ENCODE measurements at regions not wholly inside any gene's neighbourhood (a gene's known extent, or its start where the extent isn't known, plus 50 kb on each side); places are given as distances from the start of the nearest gene placed in this dataset.

- H3K36me3 ChIP-seq (ENCODE audit: control insufficient read depth, insufficient read depth, low read length): no peaks in the 10 kb centered on the region
- no peaks in the 10 kb centered on the region for H3K9me3 ChIP-seq (ENCODE audit: control insufficient read depth, low read length)
- peaks cover 13% of the 10 kb centered on the region for H3K4me1 ChIP-seq (ENCODE audit: control insufficient read depth, insufficient read depth, low read length, poor library complexity, severe bottlenecking)
- 48 to 58% methylated on average over 7 of the region's 14 CpGs for WGBS, 2 experiments (ENCODE audit: insufficient coverage in 2 of 2)
- no peak overlapping the region for H3K4me3 ChIP-seq (ENCODE audit: extremely low read depth, insufficient read depth, low read length, poor library complexity, severe bottlenecking)
- no peak overlapping the region for H3K27ac ChIP-seq (ENCODE audit: low read depth, low read length, severe bottlenecking)
Measured at GRCh38 chrX:69097451-69098236, 67.6 kb downstream of the PJA1 start.

- no peak overlapping the region for H3K27ac ChIP-seq (ENCODE audit: low read depth, low read length, severe bottlenecking)
- peaks cover 7% of the 10 kb centered on the region for H3K4me1 ChIP-seq (ENCODE audit: control insufficient read depth, insufficient read depth, low read length, poor library complexity, severe bottlenecking)
- no peaks in the 10 kb centered on the region for H3K36me3 ChIP-seq (ENCODE audit: control insufficient read depth, insufficient read depth, low read length)
- no peaks in the 10 kb centered on the region for H3K9me3 ChIP-seq (ENCODE audit: control insufficient read depth, low read length)
- 86 to 100% methylated on average over 1 to 5 of the region's 7 CpGs for WGBS, 2 experiments (ENCODE audit: insufficient coverage in 2 of 2)
- H3K4me3 ChIP-seq (ENCODE audit: extremely low read depth, insufficient read depth, low read length, poor library complexity, severe bottlenecking): no peak overlapping the region
Measured at GRCh38 chrX:69096963-69097362, 68.3 kb downstream of the PJA1 start.

GRCh38 chrX:69094977-69095669 is 70.1 kb downstream of the PJA1 start:
- Histone ChIP-seq H3K4me3 (ENCODE audit: extremely low read depth, insufficient read depth, low read length, poor library complexity, severe bottlenecking) (no peak overlapping the region), H3K36me3 (ENCODE audit: control insufficient read depth, insufficient read depth, low read length) (no peaks in the 10 kb centered on the region), H3K27ac (ENCODE audit: low read depth, low read length, severe bottlenecking) (no peak overlapping the region), H3K4me1 (ENCODE audit: control insufficient read depth, insufficient read depth, low read length, poor library complexity, severe bottlenecking) (peaks cover 7% of the 10 kb centered on the region), H3K9me3 (ENCODE audit: control insufficient read depth, low read length) (no peaks in the 10 kb centered on the region)
- 66% methylated on average over 2 of the region's 3 CpGs; no CpG with 5 or more reads in 1 of the 2 experiments for WGBS, 2 experiments (ENCODE audit: insufficient coverage in 2 of 2)

GRCh38 chrX:69093960-69094871 is 71.0 kb downstream of the PJA1 start:
- no peak overlapping the region for H3K4me3 ChIP-seq (ENCODE audit: extremely low read depth, insufficient read depth, low read length, poor library complexity, severe bottlenecking)
- no peaks in the 10 kb centered on the region for H3K9me3 ChIP-seq (ENCODE audit: control insufficient read depth, low read length)

GRCh38 chrX:69090022-69090421 is 75.2 kb downstream of the PJA1 start:
- Histone ChIP-seq H3K36me3 (ENCODE audit: control insufficient read depth, insufficient read depth, low read length) (no peaks in the 10 kb centered on the region), H3K4me3 (ENCODE audit: extremely low read depth, insufficient read depth, low read length, poor library complexity, severe bottlenecking) (no peak overlapping the region), H3K27ac (ENCODE audit: low read depth, low read length, severe bottlenecking) (no peak overlapping the region), H3K4me1 (ENCODE audit: control insufficient read depth, insufficient read depth, low read length, poor library complexity, severe bottlenecking) (peaks cover 5% of the 10 kb centered on the region), H3K9me3 (ENCODE audit: control insufficient read depth, low read length) (no peaks in the 10 kb centered on the region)

More at GRCh38 chrX:69093960-69094871, 71.0 kb downstream of the PJA1 start:
- 74 to 79% methylated on average over 6 to 8 of the region's 19 CpGs for WGBS, 2 experiments (ENCODE audit: insufficient coverage in 2 of 2)
- Histone ChIP-seq H3K4me1 (ENCODE audit: control insufficient read depth, insufficient read depth, low read length, poor library complexity, severe bottlenecking) (peaks cover 7% of the 10 kb centered on the region), H3K27ac (ENCODE audit: low read depth, low read length, severe bottlenecking) (no peak overlapping the region), H3K36me3 (ENCODE audit: control insufficient read depth, insufficient read depth, low read length) (no peaks in the 10 kb centered on the region)

GRCh38 chrX:69089203-69089602 is 76.0 kb downstream of the PJA1 start:
- peaks cover 5% of the 10 kb centered on the region for H3K4me1 ChIP-seq (ENCODE audit: control insufficient read depth, insufficient read depth, low read length, poor library complexity, severe bottlenecking)
- 75% methylated on average over 1 of the region's 3 CpGs; no CpG with 5 or more reads in 1 of the 2 experiments for WGBS, 2 experiments (ENCODE audit: insufficient coverage in 2 of 2)
- H3K9me3 ChIP-seq (ENCODE audit: control insufficient read depth, low read length): no peaks in the 10 kb centered on the region
- no peak overlapping the region for H3K27ac ChIP-seq (ENCODE audit: low read depth, low read length, severe bottlenecking)
- no peaks in the 10 kb centered on the region for H3K36me3 ChIP-seq (ENCODE audit: control insufficient read depth, insufficient read depth, low read length)
- no peak overlapping the region for H3K4me3 ChIP-seq (ENCODE audit: extremely low read depth, insufficient read depth, low read length, poor library complexity, severe bottlenecking)

GRCh38 chrX:69088171-69088938 is 76.9 kb downstream of the PJA1 start:
- 60% methylated on average over 1 of the region's 12 CpGs; no CpG with 5 or more reads in 1 of the 2 experiments for WGBS, 2 experiments (ENCODE audit: insufficient coverage in 2 of 2)
- peaks cover 13% of the 10 kb centered on the region for H3K4me1 ChIP-seq (ENCODE audit: control insufficient read depth, insufficient read depth, low read length, poor library complexity, severe bottlenecking)
- no peaks in the 10 kb centered on the region for H3K9me3 ChIP-seq (ENCODE audit: control insufficient read depth, low read length)
- H3K4me3 ChIP-seq (ENCODE audit: extremely low read depth, insufficient read depth, low read length, poor library complexity, severe bottlenecking): no peak overlapping the region
- no peak overlapping the region for H3K27ac ChIP-seq (ENCODE audit: low read depth, low read length, severe bottlenecking)
- H3K36me3 ChIP-seq (ENCODE audit: control insufficient read depth, insufficient read depth, low read length): no peaks in the 10 kb centered on the region

- H3K27ac ChIP-seq (ENCODE audit: low read depth, low read length, severe bottlenecking): no peak overlapping the region
- peaks cover 22% of the 10 kb centered on the region for H3K4me1 ChIP-seq (ENCODE audit: control insufficient read depth, insufficient read depth, low read length, poor library complexity, severe bottlenecking)
- no peaks in the 10 kb centered on the region for H3K9me3 ChIP-seq (ENCODE audit: control insufficient read depth, low read length)
- no peak overlapping the region for H3K4me3 ChIP-seq (ENCODE audit: extremely low read depth, insufficient read depth, low read length, poor library complexity, severe bottlenecking)
- no peaks in the 10 kb centered on the region for H3K36me3 ChIP-seq (ENCODE audit: control insufficient read depth, insufficient read depth, low read length)
- WGBS, 2 experiments (ENCODE audit: insufficient coverage in 2 of 2): 60% methylated on average over 2 of the region's 4 CpGs; no CpG with 5 or more reads in 1 of the 2 experiments
Measured at GRCh38 chrX:69085826-69086225, 79.4 kb downstream of the PJA1 start.

GRCh38 chrX:69085151-69085550 is 80.1 kb downstream of the PJA1 start:
- no CpG with 5 or more reads among the region's 1 CpG for WGBS, 2 experiments (ENCODE audit: insufficient coverage in 2 of 2)
- no peak overlapping the region for H3K27ac ChIP-seq (ENCODE audit: low read depth, low read length, severe bottlenecking)
- H3K4me1 ChIP-seq (ENCODE audit: control insufficient read depth, insufficient read depth, low read length, poor library complexity, severe bottlenecking): peaks cover 22% of the 10 kb centered on the region
- H3K36me3 ChIP-seq (ENCODE audit: control insufficient read depth, insufficient read depth, low read length): no peaks in the 10 kb centered on the region
- no peaks in the 10 kb centered on the region for H3K9me3 ChIP-seq (ENCODE audit: control insufficient read depth, low read length)
- no peak overlapping the region for H3K4me3 ChIP-seq (ENCODE audit: extremely low read depth, insufficient read depth, low read length, poor library complexity, severe bottlenecking)

GRCh38 chrX:69083801-69084200 is 81.5 kb downstream of the PJA1 start:
- Histone ChIP-seq H3K9me3 (ENCODE audit: control insufficient read depth, low read length) (no peaks in the 10 kb centered on the region), H3K4me3 (ENCODE audit: extremely low read depth, insufficient read depth, low read length, poor library complexity, severe bottlenecking) (no peak overlapping the region), H3K36me3 (ENCODE audit: control insufficient read depth, insufficient read depth, low read length) (no peaks in the 10 kb centered on the region), H3K4me1 (ENCODE audit: control insufficient read depth, insufficient read depth, low read length, poor library complexity, severe bottlenecking) (peaks cover 22% of the 10 kb centered on the region), H3K27ac (ENCODE audit: low read depth, low read length, severe bottlenecking) (peak overlapping the region; percentile 23)
- 92% methylated on average over 2 of the region's 4 CpGs; no CpG with 5 or more reads in 1 of the 2 experiments for WGBS, 2 experiments (ENCODE audit: insufficient coverage in 2 of 2)
